ENCODE measurements at regions not wholly inside any gene's neighbourhood (a gene's known extent, or its start where the extent isn't known, plus 50 kb on each side); places are given as distances from the start of the nearest gene placed in this dataset.

GRCh38 chr21:29406385-29406784 lies 107.7 kb downstream of the BACH1 start:
- TF ChIP-seq EZH2 (IDR thresholded peaks at IDR 0.05; ENCODE audit: borderline replicate concordance, low read length) (no peak), CTCF (conservative IDR thresholded peaks at IDR 0.05 in 1 of 2, IDR thresholded peaks at IDR 0.05 in 1 of 2; ENCODE audit: extremely low read depth in 1 of 2, insufficient read depth in 1 of 2, low read depth in 1 of 2, low read length in 2 of 2) (no peak)

All from mammary epithelial cell (primary cell).